Parathyroid adenoma (tissue), 2 donors: ENCODE measurements at regions not wholly inside any gene's neighbourhood (a gene's known extent, or its start where the extent isn't known, plus 50 kb on each side); places are given as distances from the start of the nearest gene placed in this dataset.

Experiments used
- H2AFZ ChIP-seq: fragments of 300-600 bp; sonication (generic); one replicate; pipeline ENCODE4 v1.7.0; 2017; ENCODE audit warnings: antibody characterized with exemption, mild to moderate bottlenecking
- H3K27ac ChIP-seq: fragments of 300-600 bp; sonication (generic); one replicate; pipeline ENCODE4 v1.7.0; 2017
- H3K27me3 ChIP-seq: fragments of 300-600 bp; sonication (generic); one replicate; pipeline ENCODE4 v1.7.0; 2017; ENCODE audit warnings: low read length; ENCODE audit not compliant: control insufficient read depth, insufficient read depth
- H3K36me3 ChIP-seq: fragments of 300-600 bp; sonication (generic); one replicate; pipeline ENCODE4 v1.7.0; 2017; ENCODE audit warnings: low read length; ENCODE audit not compliant: control insufficient read depth, insufficient read depth
- H3K4me1 ChIP-seq: fragments of 300-600 bp; sonication (generic); one replicate; pipeline ENCODE4 v1.7.0; 2017; ENCODE audit warnings: control low read depth
- H3K4me2 ChIP-seq: fragments of 300-600 bp; sonication (generic); one replicate; pipeline ENCODE4 v1.7.0; 2017; ENCODE audit warnings: low read length
- H3K4me3 ChIP-seq: fragments of 300-600 bp; sonication (generic); one replicate; pipeline ENCODE4 v1.7.0; 2017; ENCODE audit warnings: low read depth, low read length
- H3K79me2 ChIP-seq: fragments of 300-600 bp; sonication (generic); one replicate; pipeline ENCODE4 v1.7.0; 2017; ENCODE audit warnings: control low read depth
- H3K9ac ChIP-seq: fragments of 300-600 bp; sonication (generic); one replicate; pipeline ENCODE4 v1.7.0; 2017; ENCODE audit warnings: mild to moderate bottlenecking
- H3K9me3 ChIP-seq: fragments of 300-600 bp; sonication (generic); one replicate; pipeline ENCODE4 v1.7.0; 2017; ENCODE audit warnings: low read length; ENCODE audit not compliant: control insufficient read depth
- TF ChIP-seq, protein P1 (sequence below): fragments of 300-600 bp; sonication (generic); IDR thresholded peaks from one replicate; pipeline ENCODE4 v1.7.0; 2017; ENCODE audit warnings: antibody characterized with exemption, mild to moderate bottlenecking
- donor health status: primary hyperparathyroidism.

DNA sequence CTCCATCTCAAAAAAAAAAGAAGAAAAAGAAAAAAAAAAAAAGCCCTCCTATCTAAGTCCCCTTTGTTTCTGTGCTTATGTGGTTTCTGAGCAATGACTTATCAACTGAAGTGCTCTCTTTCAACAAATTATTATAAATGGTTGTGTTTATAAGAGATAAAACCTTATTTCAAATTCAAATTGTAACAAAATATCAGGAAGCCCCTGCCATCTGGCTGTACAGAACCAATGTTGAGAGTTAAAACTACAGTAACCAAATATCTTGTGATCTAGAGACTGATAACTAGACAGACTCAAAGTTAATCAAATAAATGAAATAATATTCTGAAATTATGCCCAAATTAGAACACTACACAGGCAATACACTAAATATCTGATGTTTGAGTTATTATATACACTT, 143.0 kb upstream of the CPNE8 start:
- no peaks in the 10 kb centered on the region for H3K27me3 ChIP-seq
- H3K36me3 ChIP-seq: no peaks in the 10 kb centered on the region
- H3K4me2 ChIP-seq: no peak overlapping the region
- no peak overlapping the region for H3K27ac ChIP-seq
- H3K9ac ChIP-seq: no peak overlapping the region
- no peak overlapping the region for H3K4me3 ChIP-seq
- H2AFZ ChIP-seq: no peak overlapping the region
- H3K9me3 ChIP-seq: no peaks in the 10 kb centered on the region
- no peaks in the 10 kb centered on the region for H3K4me1 ChIP-seq
- H3K79me2 ChIP-seq: no peaks in the 10 kb centered on the region
- TF ChIP-seq, protein P1, sequence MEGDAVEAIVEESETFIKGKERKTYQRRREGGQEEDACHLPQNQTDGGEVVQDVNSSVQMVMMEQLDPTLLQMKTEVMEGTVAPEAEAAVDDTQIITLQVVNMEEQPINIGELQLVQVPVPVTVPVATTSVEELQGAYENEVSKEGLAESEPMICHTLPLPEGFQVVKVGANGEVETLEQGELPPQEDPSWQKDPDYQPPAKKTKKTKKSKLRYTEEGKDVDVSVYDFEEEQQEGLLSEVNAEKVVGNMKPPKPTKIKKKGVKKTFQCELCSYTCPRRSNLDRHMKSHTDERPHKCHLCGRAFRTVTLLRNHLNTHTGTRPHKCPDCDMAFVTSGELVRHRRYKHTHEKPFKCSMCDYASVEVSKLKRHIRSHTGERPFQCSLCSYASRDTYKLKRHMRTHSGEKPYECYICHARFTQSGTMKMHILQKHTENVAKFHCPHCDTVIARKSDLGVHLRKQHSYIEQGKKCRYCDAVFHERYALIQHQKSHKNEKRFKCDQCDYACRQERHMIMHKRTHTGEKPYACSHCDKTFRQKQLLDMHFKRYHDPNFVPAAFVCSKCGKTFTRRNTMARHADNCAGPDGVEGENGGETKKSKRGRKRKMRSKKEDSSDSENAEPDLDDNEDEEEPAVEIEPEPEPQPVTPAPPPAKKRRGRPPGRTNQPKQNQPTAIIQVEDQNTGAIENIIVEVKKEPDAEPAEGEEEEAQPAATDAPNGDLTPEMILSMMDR: no peak

DNA sequence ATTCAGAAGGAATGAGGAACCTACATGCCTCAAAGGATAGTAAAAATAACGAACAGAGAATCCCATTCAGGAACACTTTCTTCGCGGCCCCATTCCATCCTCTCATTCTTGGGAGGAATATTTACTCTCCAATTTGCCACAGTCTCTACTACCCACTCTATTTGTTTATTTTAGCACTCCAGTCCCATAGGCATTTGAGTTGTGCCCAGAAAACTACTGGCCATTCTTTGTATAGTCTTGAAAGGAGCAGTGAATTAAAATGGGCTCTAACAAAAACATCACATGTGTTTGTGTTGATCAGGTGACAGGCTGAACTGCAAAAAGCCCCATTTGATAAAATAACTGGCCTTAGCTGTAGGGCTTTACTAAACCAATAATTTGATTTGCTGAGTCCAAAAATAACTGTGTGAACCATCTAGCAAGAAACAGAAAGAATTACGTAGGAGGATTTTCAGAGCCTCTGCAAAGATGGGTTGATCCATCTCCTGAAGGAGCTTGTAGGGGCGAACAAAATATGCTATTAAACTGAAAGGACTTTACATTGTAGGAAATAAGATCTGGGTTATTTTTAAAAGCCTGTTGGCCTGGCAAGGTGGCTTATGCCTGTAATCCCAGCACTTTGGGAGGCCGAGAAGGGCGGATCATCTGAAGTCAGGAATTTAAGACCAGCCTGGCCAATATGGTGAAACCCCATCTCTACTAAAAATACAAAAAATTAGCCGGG, 142.3 kb upstream of the CPNE8 start:
- no peaks in the 10 kb centered on the region for H3K27me3 ChIP-seq
- TF ChIP-seq, protein P1: no peak
- no peaks in the 10 kb centered on the region for H3K36me3 ChIP-seq
- H3K9me3 ChIP-seq: no peaks in the 10 kb centered on the region
- H3K4me2 ChIP-seq: no peak overlapping the region
- H3K4me3 ChIP-seq: no peak overlapping the region
- H3K79me2 ChIP-seq: no peaks in the 10 kb centered on the region
- no peaks in the 10 kb centered on the region for H3K4me1 ChIP-seq
- no peak overlapping the region for H2AFZ ChIP-seq
- H3K9ac ChIP-seq: no peak overlapping the region
- H3K27ac ChIP-seq: no peak overlapping the region

DNA sequence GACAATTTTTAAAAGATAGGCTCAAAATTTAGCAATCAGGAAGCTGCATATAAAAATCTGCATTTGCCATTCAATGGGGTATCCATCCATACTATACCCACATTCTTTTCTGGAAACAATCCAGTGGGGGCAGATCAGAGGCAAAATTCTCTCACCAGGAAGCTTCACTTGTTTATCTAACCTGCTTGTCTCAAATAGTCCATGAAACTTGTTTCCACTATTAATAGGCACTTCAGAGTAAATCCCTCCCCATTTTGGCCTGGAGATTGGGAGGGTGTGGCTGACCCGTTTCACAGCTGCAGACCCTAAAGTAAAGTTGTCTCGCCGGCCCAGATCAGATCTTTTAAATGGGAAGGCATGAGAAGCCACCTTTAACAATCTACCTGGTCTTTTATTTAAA, 139.4 kb upstream of the CPNE8 start:
- no peak overlapping the region for H3K9ac ChIP-seq
- no peaks in the 10 kb centered on the region for H3K36me3 ChIP-seq
- TF ChIP-seq, protein P1: no peak
- no peak overlapping the region for H2AFZ ChIP-seq
- H3K79me2 ChIP-seq: no peaks in the 10 kb centered on the region
- H3K27me3 ChIP-seq: no peaks in the 10 kb centered on the region
- no peaks in the 10 kb centered on the region for H3K9me3 ChIP-seq
- H3K4me3 ChIP-seq: no peak overlapping the region
- H3K27ac ChIP-seq: no peak overlapping the region
- no peak overlapping the region for H3K4me2 ChIP-seq
- H3K4me1 ChIP-seq: no peaks in the 10 kb centered on the region

DNA sequence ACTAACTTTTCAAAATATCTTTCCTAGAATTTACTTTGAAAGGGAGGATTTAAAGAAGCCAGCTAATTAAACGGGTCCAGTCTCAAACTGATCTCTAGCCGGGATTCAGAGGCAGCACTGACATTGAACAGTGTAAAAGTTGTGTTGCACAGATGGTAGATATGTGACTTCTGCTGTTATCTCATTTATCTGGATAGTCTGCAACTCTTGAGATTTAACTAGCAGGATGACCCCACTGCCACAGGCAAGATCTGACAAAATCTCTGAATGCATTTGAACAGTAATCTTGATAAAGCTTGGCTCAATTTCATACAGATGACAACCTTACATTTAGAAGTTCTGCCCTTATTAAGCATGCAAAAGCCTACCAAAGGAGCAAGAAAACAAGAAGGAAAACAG, 138.0 kb upstream of the CPNE8 start:
- H3K79me2 ChIP-seq: no peaks in the 10 kb centered on the region
- H3K36me3 ChIP-seq: no peaks in the 10 kb centered on the region
- peak overlapping the region; percentile 25 for H3K4me2 ChIP-seq
- H2AFZ ChIP-seq: no peak overlapping the region
- H3K27me3 ChIP-seq: no peaks in the 10 kb centered on the region
- H3K4me3 ChIP-seq: no peak overlapping the region
- H3K9me3 ChIP-seq: no peaks in the 10 kb centered on the region
- no peak overlapping the region for H3K9ac ChIP-seq
- H3K4me1 ChIP-seq: no peaks in the 10 kb centered on the region
- H3K27ac ChIP-seq: no peak overlapping the region
- TF ChIP-seq, protein P1: no peak

DNA sequence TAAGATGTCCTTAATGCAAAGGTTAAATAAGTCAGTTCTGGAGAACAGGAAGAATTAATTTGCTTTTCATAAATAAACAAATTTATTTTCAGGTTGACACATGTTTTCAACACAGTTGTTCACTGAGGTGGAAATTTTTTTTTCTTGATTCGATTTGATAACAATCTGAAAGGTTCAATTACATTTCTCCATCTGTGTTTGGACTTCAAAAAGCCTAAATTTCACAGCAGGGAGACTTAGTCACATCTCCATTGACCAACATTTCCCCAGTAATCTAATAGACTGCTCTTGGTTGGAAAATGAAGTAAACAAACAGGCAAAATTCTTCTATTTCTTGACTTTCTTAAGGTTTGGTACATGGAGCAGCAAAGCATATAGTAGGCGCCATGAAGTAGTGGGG, 134.9 kb upstream of the CPNE8 start:
- TF ChIP-seq, protein P1: no peak
- Histone ChIP-seq H3K9me3 (no peaks in the 10 kb centered on the region), H3K79me2 (no peaks in the 10 kb centered on the region), H2AFZ (no peak overlapping the region), H3K4me3 (no peak overlapping the region), H3K4me2 (no peak overlapping the region), H3K27me3 (no peaks in the 10 kb centered on the region), H3K27ac (no peak overlapping the region), H3K9ac (no peak overlapping the region), H3K4me1 (no peaks in the 10 kb centered on the region), H3K36me3 (no peaks in the 10 kb centered on the region)
